Activated CD4-positive, alpha-beta T cell treated with anti-CD3 and anti-CD28 coated beads for 1 hour (primary cell): ENCODE measurements at regions not wholly inside any gene's neighbourhood (a gene's known extent, or its start where the extent isn't known, plus 50 kb on each side); places are given as distances from the start of the nearest gene placed in this dataset.
A peak's percentile ranks its signal among the peaks of the same experiment; 100 is the strongest.

ENCODE experiments used
- DNase-seq: peaks from one replicate; pipeline ENCODE4 v3.0.0-alpha.2; 2020

DNA sequence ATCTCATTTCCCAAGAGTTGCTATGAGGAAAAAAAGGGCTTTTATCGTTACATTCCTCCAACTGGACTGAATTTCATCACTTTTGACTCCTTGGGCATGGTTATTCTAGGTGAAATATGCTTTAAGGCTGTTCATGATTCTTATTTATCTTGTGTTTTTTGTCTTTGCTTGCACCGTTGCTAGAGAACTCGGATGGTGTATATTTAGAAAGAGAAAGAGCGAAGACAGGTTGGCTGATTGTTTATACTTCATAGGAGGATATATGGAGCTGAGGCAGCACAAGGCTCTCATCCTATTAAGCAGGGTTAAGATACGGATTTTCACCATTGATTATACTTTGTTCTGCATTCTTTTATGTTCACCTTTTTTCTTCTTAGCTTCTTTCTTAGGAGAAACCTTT, 94.9 kb upstream of the GEMIN8 start:
- no peak for DNase-seq

DNA sequence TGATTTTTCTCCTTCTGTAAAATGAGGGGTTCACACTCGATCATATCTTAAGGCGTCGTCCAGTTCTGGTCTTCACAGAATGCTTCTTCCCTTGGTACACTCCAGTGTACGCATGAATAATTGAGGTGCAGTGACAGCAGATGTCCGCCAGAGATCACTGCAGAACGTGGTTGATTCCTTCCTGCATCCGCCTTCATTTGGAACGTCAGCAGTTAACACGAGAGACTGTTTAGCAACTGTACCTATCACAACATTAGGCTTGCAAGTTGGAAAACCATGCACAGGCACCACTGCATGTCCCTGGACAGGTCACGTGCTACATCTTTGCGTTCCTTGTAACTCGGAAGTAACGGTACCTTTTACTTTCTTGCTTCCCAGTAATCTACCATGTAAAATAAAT, 66.0 kb upstream of the GEMIN8 start:
- peak; percentile 8 for DNase-seq

DNA sequence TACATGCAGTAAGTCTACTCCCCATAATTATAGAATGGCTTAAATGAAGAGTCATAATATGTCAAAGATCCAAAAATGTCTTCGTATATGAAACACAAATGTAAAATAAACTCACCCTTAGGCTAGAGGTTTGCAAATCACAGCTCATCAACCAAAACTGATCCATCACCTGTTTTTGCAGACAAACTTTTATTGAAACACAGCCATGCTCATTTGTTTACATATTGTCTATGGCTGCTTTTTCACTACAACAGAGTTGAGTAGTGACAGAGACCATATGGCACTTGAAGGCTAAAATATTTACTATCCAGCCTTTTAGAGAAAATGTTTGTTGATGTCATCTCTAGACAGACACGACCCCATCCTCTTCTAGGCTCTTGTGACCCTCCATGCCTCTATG, 64.5 kb upstream of the GEMIN8 start:
- no peak for DNase-seq

DNA sequence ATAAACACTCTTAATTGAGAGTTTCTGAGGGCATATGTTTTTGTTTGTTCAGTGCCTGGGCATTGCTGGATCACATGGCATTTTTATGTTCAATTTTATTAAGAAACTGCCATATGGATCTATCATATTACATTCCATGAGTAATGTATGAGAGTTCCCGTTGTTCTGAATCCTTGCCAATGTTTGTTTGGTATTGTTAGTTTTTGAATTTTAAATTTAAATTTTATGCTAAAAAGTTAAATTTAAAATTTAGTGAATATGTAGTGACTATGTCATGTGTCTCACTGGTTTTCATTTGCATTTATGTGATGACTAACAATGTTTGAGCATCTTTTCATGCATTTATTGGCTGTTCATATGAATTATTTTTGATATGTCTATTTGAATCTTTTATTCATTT, 54.8 kb upstream of the GEMIN8 start:
- DNase-seq, result no peak

DNA sequence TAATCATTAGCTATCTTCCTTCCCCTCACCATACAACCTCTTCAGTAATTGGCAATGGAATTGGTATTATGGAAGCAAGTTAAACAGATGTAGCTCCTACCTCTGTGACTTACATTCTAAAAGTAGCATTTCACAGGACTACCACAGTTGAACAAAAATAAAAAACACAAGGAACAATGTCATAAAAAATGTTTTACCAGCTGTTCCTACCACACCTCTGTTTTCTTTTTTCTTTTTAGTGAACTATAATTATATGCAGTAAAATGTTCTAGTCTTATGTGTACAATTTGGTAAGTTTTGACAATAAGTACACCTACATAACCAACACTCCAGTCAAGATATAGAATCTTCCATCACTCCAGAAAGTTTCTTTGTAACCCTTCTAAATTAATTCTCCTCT, 54.1 kb upstream of the GEMIN8 start:
- no peak for DNase-seq

DNA sequence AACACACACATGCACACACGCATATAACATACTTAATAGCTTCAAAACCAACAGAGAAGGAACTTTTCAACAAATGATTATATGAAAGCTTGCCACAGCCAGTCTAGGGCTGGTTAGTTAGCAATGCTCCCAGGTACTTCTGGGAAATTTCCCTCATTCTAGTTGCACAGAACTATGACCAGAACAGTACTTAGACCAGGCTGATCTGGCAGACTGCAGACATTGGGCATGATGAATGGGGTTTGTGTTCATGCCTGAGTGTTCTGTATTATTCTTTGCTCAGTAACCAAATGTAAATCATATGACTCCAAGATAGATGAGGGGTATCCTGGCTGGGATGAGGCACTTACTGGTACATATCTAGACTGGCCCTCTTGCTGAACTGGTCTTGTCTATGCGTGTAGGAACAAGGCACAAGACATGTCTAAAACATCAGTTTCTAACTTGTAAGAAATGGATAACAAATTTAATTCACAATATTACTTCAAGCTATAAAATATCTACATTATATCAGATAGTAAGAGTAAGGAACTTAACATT, 50.3 kb upstream of the GEMIN8 start:
- no peak for DNase-seq
